ENCODE measurements at regions not wholly inside any gene's neighbourhood (a gene's known extent, or its start where the extent isn't known, plus 50 kb on each side); places are given as distances from the start of the nearest gene placed in this dataset.

DNA sequence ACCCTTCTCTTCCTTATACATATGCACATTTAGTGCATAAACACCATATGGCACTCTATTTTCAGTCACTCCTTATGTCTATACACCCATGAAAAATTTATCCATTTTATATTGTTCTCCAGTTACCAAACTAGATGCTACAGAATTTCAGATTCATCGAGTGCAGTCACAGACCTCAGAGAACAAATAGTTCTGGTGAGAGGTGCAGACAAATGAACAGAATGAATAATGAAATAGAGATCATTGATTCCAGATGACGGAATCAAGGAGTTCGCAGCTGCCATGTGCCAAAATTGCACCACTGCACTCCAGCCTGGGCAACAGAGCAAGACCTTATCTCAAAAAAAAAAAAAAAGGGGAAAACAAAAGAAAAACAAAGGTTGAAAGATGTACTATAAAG, 214.8 kb upstream of the CEP162 start:
- no peaks in the 10 kb centered on the region for H3K9me3 ChIP-seq (replicated peaks in 1 of 2; ENCODE audit: control insufficient read depth in 1 of 2, insufficient read depth in 1 of 2, low read length in 2 of 2)
- H3K4me2 ChIP-seq (replicated peaks; ENCODE audit: extremely low read depth, low read length, poor library complexity, severe bottlenecking), result no peak overlapping the region
- H3K27me3 ChIP-seq (ENCODE audit: control insufficient read depth in 2 of 2, insufficient read depth in 2 of 2, low read length in 2 of 2), result no peaks in the 10 kb centered on the region
- H4K20me1 ChIP-seq (ENCODE audit: insufficient read depth, low read length), result no peaks in the 10 kb centered on the region
- no peaks in the 10 kb centered on the region for H3K36me3 ChIP-seq (replicated peaks in 1 of 2; ENCODE audit: control insufficient read depth in 1 of 2, insufficient read depth in 2 of 2, low read length in 2 of 2)
- Mint-ChIP-seq H3K27me3 (ENCODE audit: low read depth in 3 of 3) (peaks cover 0 to 2% (median 2%) of the 10 kb centered on the region in 3 donors), H3K27ac (no peak overlapping the region), H3K4me3 (no peak overlapping the region), H3K9me3 (peaks cover 0 to 4% (median 0%) of the 10 kb centered on the region in 7 donors), H3K36me3 (no peaks in the 10 kb centered on the region), H3K4me1 (no peaks in the 10 kb centered on the region)
- DNase-seq, result no peak
- H2AFZ ChIP-seq (ENCODE audit: insufficient read depth, low read depth, low read length, poor library complexity, severe bottlenecking), result no peak overlapping the region
- H3K79me2 ChIP-seq (ENCODE audit: insufficient read depth, low read length), result no peaks in the 10 kb centered on the region
- TF ChIP-seq, protein P1, sequence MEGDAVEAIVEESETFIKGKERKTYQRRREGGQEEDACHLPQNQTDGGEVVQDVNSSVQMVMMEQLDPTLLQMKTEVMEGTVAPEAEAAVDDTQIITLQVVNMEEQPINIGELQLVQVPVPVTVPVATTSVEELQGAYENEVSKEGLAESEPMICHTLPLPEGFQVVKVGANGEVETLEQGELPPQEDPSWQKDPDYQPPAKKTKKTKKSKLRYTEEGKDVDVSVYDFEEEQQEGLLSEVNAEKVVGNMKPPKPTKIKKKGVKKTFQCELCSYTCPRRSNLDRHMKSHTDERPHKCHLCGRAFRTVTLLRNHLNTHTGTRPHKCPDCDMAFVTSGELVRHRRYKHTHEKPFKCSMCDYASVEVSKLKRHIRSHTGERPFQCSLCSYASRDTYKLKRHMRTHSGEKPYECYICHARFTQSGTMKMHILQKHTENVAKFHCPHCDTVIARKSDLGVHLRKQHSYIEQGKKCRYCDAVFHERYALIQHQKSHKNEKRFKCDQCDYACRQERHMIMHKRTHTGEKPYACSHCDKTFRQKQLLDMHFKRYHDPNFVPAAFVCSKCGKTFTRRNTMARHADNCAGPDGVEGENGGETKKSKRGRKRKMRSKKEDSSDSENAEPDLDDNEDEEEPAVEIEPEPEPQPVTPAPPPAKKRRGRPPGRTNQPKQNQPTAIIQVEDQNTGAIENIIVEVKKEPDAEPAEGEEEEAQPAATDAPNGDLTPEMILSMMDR (IDR thresholded peaks at IDR 0.05), result no peak
- no peak overlapping the region for H3K9ac ChIP-seq (ENCODE audit: insufficient read depth, low read length, poor library complexity, severe bottlenecking)
- no peak overlapping the region for H3K27ac ChIP-seq (ENCODE audit: low read depth in 1 of 2, low read length in 2 of 2)
- H3K4me1 ChIP-seq (ENCODE audit: control insufficient read depth in 1 of 2, insufficient read depth in 2 of 2, low read length in 2 of 2), result no peaks in the 10 kb centered on the region
- WGBS (ENCODE audit: insufficient coverage), result no CpG with 5 or more reads among the region's 3 CpGs
- no peak overlapping the region for H3K4me3 ChIP-seq (replicated peaks in 1 of 3; ENCODE audit: low read depth in 2 of 3, low read length in 3 of 3)
- intact Hi-C loops (cut with micrococcal nuclease), result no loop called here

DNA sequence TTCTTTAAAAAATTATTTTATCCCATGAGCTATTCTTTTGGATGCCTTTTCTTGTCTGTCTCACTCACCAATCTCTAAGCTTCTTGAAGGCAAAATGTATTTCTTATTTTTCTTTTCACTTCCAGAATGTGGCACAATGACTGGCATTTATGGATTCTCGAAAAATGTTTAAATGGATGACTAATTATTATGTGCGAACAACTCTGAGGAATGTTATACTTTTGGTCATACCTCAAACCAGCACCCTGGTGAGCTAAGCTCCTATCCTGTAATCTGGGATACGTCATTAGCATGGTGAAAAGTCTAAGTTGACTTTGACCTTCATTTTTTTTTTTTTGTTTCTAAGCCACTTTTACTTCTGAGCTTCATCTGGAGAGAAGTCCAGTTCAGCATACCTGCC, 214.0 kb upstream of the CEP162 start:
- Histone ChIP-seq H3K79me2 (ENCODE audit: insufficient read depth, low read length) (no peaks in the 10 kb centered on the region), H3K4me1 (ENCODE audit: control insufficient read depth in 1 of 2, insufficient read depth in 2 of 2, low read length in 2 of 2) (no peaks in the 10 kb centered on the region), H2AFZ (ENCODE audit: insufficient read depth, low read depth, low read length, poor library complexity, severe bottlenecking) (no peak overlapping the region), H3K27me3 (ENCODE audit: control insufficient read depth in 2 of 2, insufficient read depth in 2 of 2, low read length in 2 of 2) (no peaks in the 10 kb centered on the region), H3K9ac (ENCODE audit: insufficient read depth, low read length, poor library complexity, severe bottlenecking) (no peak overlapping the region), H3K27ac (ENCODE audit: low read depth in 1 of 2, low read length in 2 of 2) (no peak overlapping the region), H3K4me3 (replicated peaks in 1 of 3; ENCODE audit: low read depth in 2 of 3, low read length in 3 of 3) (no peak overlapping the region), H4K20me1 (ENCODE audit: insufficient read depth, low read length) (no peaks in the 10 kb centered on the region), H3K4me2 (replicated peaks; ENCODE audit: extremely low read depth, low read length, poor library complexity, severe bottlenecking) (no peak overlapping the region), H3K9me3 (replicated peaks in 1 of 2; ENCODE audit: control insufficient read depth in 1 of 2, insufficient read depth in 1 of 2, low read length in 2 of 2) (no peaks in the 10 kb centered on the region), H3K36me3 (replicated peaks in 1 of 2; ENCODE audit: control insufficient read depth in 1 of 2, insufficient read depth in 2 of 2, low read length in 2 of 2) (no peaks in the 10 kb centered on the region)
- no peaks in the 10 kb centered on the region for H3K36me3 Mint-ChIP-seq
- WGBS (ENCODE audit: insufficient coverage), result no CpG with 5 or more reads among the region's 3 CpGs
- H3K27me3 Mint-ChIP-seq (ENCODE audit: low read depth in 3 of 3), result peaks cover 0 to 3% (median 2%) of the 10 kb centered on the region in 3 donors
- H3K9me3 Mint-ChIP-seq, result peaks cover 0 to 4% (median 0%) of the 10 kb centered on the region in 7 donors
- no peaks in the 10 kb centered on the region for H3K4me1 Mint-ChIP-seq
- no peak for DNase-seq
- intact Hi-C loops (cut with micrococcal nuclease), result no loop called here
- H3K4me3 Mint-ChIP-seq, result no peak overlapping the region
- no peak overlapping the region for H3K27ac Mint-ChIP-seq
- TF ChIP-seq, protein P1 (IDR thresholded peaks at IDR 0.05), result no peak
